MM.1S (cell line): ENCODE measurements at regions not wholly inside any gene's neighbourhood (a gene's known extent, or its start where the extent isn't known, plus 50 kb on each side); places are given as distances from the start of the nearest gene placed in this dataset.

Experiments
- DNase-seq: peaks from one replicate; pipeline ENCODE4 v3.0.0-alpha.2; 2015
- H2AFZ ChIP-seq: fragments of 300-600 bp; sonication (generic); 2 replicates; pipeline ENCODE4 v1.6.0; 2016; ENCODE audit warnings: antibody characterized with exemption, low read length
- H3F3A ChIP-seq: fragments of 300-600 bp; sonication (generic); 2 replicates; pipeline ENCODE4 v1.6.1; 2016; ENCODE audit warnings: mild to moderate bottlenecking, antibody characterized with exemption, low read length, moderate library complexity, mixed read lengths; ENCODE audit not compliant: insufficient read depth
- H3K27ac ChIP-seq: fragments of 300-600 bp; sonication (generic); 2 replicates; pipeline ENCODE4 v1.5.1; 2016; ENCODE audit warnings: mild to moderate bottlenecking, low read length
- H3K27me3 ChIP-seq: fragments of 300-600 bp; sonication (generic); replicated peaks from 2 replicates; pipeline ENCODE4 v1.6.0; 2016; ENCODE audit warnings: low read length; ENCODE audit not compliant: insufficient read depth
- H3K36me3 ChIP-seq: fragments of 300-600 bp; sonication (generic); replicated peaks from 2 replicates; pipeline ENCODE4 v1.6.1; 2016; ENCODE audit warnings: mild to moderate bottlenecking, low read length, mixed read lengths; ENCODE audit not compliant: insufficient read depth
- H3K4me1 ChIP-seq: fragments of 300-600 bp; sonication (generic); 2 replicates; pipeline ENCODE4 v1.6.1; 2016; ENCODE audit warnings: low read length, mixed read lengths
- H3K4me2 ChIP-seq: fragments of 300-600 bp; sonication (generic); 2 replicates; pipeline ENCODE4 v1.6.0; 2016; ENCODE audit warnings: low read depth, low read length
- H3K4me3 ChIP-seq: fragments of 300-600 bp; sonication (generic); 2 replicates; pipeline ENCODE4 v1.5.1; 2016; ENCODE audit warnings: low read length, mixed read lengths
- H3K79me2 ChIP-seq: fragments of 300-600 bp; sonication (generic); 2 replicates; pipeline ENCODE4 v1.6.1; 2016; ENCODE audit warnings: mixed run types, low read length, mixed read lengths
- H3K9ac ChIP-seq: fragments of 300-600 bp; sonication (generic); 2 replicates; pipeline ENCODE4 v1.6.1; 2016; ENCODE audit warnings: low read length, mixed read lengths
- H3K9me2 ChIP-seq: fragments of 300-600 bp; sonication (generic); replicated peaks from 2 replicates; pipeline ENCODE4 v1.6.1; 2016; ENCODE audit warnings: mild to moderate bottlenecking, low read length, mixed read lengths; ENCODE audit not compliant: insufficient read depth
- H3K9me3 ChIP-seq: fragments of 300-600 bp; sonication (generic); replicated peaks from 2 replicates; pipeline ENCODE4 v1.6.1; 2016; ENCODE audit warnings: mild to moderate bottlenecking, low read length, mixed read lengths; ENCODE audit not compliant: insufficient read depth
- H4K20me1 ChIP-seq: fragments of 300-600 bp; sonication (generic); 2 replicates; pipeline ENCODE4 v1.6.1; 2016; ENCODE audit warnings: mild to moderate bottlenecking, low read length, moderate library complexity, mixed read lengths; ENCODE audit not compliant: insufficient read depth
- EZH2 ChIP-seq: fragments of 300-600 bp; sonication (generic); optimal IDR thresholded peaks from 2 replicates; pipeline ENCODE3; 2017; ENCODE audit warnings: low read depth, mild to moderate bottlenecking, antibody characterized with exemption, low read length, mixed read lengths
- EZH2phosphoT487 ChIP-seq: fragments of 300-600 bp; sonication (generic); IDR thresholded peaks from 2 replicates; pipeline ENCODE4 v1.6.1; 2018; ENCODE audit warnings: antibody characterized with exemption, low read length
- TF ChIP-seq, protein P1 (sequence below): fragments of 300-600 bp; sonication (generic); IDR thresholded peaks from 2 replicates; pipeline ENCODE4 v1.5.1; 2016; ENCODE audit warnings: antibody characterized with exemption, low read length, mixed read lengths

DNA sequence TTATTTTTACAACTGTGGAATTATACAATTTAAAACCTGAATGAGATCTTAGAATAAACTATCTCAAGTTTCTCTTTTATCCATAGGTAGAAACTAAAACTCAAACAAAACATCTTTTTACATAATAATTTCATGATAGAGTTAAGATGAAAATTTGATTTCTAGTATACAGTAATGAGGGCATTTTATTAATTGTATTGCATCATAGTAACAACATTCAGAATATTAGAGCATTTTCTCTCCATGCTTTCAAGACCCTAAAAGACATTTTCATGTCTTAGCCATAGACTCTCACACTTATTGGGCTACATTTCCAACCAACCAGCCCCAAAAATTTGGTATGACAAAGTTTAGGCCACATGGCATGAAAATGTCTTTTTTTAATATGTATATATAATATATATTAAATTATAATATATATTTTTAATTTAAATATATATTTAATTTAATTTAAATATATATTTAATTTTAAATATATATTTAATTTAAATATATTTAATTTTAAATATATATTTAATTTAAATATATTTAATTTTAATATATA lies 195.7 kb upstream of the STEAP1 start:
- Histone ChIP-seq H3K9ac (no peak overlapping the region), H3K36me3 (no peaks in the 10 kb centered on the region)
- no peak for DNase-seq

DNA sequence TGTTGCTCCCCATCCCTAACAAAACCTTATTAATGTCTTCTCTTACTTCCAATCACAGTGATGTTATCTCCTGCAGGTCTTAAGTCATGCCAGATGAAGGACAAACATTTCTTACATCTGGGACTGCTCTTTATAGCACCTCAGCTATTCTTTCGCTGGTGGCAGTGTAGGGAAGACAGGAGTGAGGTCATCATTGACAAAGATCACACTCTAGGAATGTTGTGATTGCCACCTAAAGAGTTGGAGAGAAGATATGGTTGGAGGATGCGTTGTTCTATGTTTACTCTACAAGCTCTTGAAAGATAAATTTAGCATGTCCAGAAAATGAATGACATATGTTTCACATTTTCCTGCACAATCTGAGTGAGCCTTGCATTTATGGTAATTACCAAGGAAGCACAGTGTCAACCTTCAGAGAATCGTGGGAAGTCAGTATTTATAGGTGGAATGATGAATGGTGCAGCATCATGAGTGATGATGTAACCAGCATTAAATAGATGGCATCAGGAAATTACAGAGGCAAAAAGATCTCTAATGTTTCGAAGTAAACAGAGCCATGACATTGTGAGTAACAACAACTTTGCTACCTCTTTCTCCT lies 188.1 kb upstream of the STEAP1 start:
- Histone ChIP-seq H3K9me3 (no peaks in the 10 kb centered on the region), H4K20me1 (no peaks in the 10 kb centered on the region), H3F3A (no peaks in the 10 kb centered on the region), H3K79me2 (no peaks in the 10 kb centered on the region), H2AFZ (no peak overlapping the region), H3K9me2 (no peaks in the 10 kb centered on the region), H3K4me3 (no peak overlapping the region), H3K4me2 (no peak overlapping the region), H3K27me3 (no peaks in the 10 kb centered on the region), H3K4me1 (no peaks in the 10 kb centered on the region), H3K9ac (no peak overlapping the region), H3K36me3 (no peaks in the 10 kb centered on the region), H3K27ac (no peak overlapping the region)
- no peak for TF ChIP-seq EZH2phosphoT487
- TF ChIP-seq, protein P1, sequence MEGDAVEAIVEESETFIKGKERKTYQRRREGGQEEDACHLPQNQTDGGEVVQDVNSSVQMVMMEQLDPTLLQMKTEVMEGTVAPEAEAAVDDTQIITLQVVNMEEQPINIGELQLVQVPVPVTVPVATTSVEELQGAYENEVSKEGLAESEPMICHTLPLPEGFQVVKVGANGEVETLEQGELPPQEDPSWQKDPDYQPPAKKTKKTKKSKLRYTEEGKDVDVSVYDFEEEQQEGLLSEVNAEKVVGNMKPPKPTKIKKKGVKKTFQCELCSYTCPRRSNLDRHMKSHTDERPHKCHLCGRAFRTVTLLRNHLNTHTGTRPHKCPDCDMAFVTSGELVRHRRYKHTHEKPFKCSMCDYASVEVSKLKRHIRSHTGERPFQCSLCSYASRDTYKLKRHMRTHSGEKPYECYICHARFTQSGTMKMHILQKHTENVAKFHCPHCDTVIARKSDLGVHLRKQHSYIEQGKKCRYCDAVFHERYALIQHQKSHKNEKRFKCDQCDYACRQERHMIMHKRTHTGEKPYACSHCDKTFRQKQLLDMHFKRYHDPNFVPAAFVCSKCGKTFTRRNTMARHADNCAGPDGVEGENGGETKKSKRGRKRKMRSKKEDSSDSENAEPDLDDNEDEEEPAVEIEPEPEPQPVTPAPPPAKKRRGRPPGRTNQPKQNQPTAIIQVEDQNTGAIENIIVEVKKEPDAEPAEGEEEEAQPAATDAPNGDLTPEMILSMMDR: no peak
- no peak for TF ChIP-seq EZH2
- DNase-seq: no peak

More for the DNA sequence above, 195.7 kb upstream of the STEAP1 start:
- Histone ChIP-seq H3K9me3 (no peaks in the 10 kb centered on the region), H3K4me2 (no peak overlapping the region), H3K9me2 (no peaks in the 10 kb centered on the region), H3K4me1 (no peaks in the 10 kb centered on the region), H2AFZ (no peak overlapping the region), H3K27me3 (no peaks in the 10 kb centered on the region), H3K27ac (no peak overlapping the region), H3K79me2 (no peaks in the 10 kb centered on the region), H4K20me1 (no peaks in the 10 kb centered on the region), H3K4me3 (no peak overlapping the region), H3F3A (no peaks in the 10 kb centered on the region)
- TF ChIP-seq, protein P1: no peak
- TF ChIP-seq EZH2 (no peak), EZH2phosphoT487 (no peak)

DNA sequence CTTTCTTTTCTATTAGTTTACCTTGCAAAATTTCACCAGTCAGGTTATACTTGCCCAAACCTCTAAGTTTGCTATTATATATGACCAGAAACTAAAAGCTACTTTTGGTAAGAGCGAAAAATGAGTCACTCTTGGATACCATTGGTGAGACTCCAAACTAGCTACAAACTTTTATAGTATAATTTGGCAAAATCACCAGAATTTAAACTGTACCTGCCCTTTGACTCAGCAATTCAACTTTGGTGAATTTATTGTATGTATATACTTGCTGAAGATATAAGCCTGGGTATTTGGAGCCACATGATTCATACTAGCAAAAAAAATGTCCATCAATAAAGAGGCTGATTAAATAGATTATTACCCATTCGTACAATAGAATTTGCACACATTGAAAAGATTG lies 178.7 kb upstream of the STEAP1 start:
- Histone ChIP-seq H2AFZ (no peak overlapping the region), H3K79me2 (no peaks in the 10 kb centered on the region), H3K27me3 (no peaks in the 10 kb centered on the region), H3K9me3 (no peaks in the 10 kb centered on the region), H3K4me1 (no peaks in the 10 kb centered on the region), H3K4me3 (no peak overlapping the region), H3K9me2 (no peaks in the 10 kb centered on the region), H3F3A (no peaks in the 10 kb centered on the region), H3K9ac (no peak overlapping the region), H3K36me3 (no peaks in the 10 kb centered on the region), H3K4me2 (no peak overlapping the region), H3K27ac (no peak overlapping the region), H4K20me1 (no peaks in the 10 kb centered on the region)
- DNase-seq: no peak
- TF ChIP-seq, protein P1: no peak
- no peak for TF ChIP-seq EZH2phosphoT487
- TF ChIP-seq EZH2: no peak
